ENCODE measurements at regions not wholly inside any gene's neighbourhood (a gene's known extent, or its start where the extent isn't known, plus 50 kb on each side); places are given as distances from the start of the nearest gene placed in this dataset.

DNA sequence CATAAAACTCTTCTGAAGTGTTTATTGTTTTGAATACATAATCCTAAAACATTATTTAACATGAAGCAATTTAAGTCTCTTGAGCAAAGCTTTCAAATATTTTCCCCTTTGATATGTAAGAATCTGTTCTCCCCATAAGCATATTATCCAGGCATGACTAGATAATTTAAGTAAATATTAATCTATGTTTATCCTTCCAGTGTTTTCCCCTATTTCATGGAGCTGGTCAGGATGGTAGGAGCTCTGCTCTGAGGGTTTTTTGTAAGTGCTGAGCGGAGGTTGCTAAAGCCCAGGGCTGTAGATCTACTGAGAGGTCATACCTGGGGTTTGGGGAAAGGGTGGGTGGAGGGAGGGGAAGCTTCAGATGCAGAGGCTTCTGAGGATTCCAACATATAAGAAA, 258.9 kb upstream of the SFRP2 start:
- TF ChIP-seq CTCF (IDR thresholded peaks at IDR 0.05; ENCODE audit: low read depth, low read length) (no peak), POLR2A (IDR thresholded peaks at IDR 0.05; ENCODE audit: extremely low read depth, insufficient read length) (no peak), MYC (IDR thresholded peaks at IDR 0.05; ENCODE audit: low read depth, low read length) (no peak), MAX (IDR thresholded peaks at IDR 0.05; ENCODE audit: low read depth, low read length) (no peak)
- DNase-seq (ENCODE audit: low read depth) = no peak
- no peak overlapping the region for H3K4me3 ChIP-seq (ENCODE audit: low read depth, low read length)

DNA sequence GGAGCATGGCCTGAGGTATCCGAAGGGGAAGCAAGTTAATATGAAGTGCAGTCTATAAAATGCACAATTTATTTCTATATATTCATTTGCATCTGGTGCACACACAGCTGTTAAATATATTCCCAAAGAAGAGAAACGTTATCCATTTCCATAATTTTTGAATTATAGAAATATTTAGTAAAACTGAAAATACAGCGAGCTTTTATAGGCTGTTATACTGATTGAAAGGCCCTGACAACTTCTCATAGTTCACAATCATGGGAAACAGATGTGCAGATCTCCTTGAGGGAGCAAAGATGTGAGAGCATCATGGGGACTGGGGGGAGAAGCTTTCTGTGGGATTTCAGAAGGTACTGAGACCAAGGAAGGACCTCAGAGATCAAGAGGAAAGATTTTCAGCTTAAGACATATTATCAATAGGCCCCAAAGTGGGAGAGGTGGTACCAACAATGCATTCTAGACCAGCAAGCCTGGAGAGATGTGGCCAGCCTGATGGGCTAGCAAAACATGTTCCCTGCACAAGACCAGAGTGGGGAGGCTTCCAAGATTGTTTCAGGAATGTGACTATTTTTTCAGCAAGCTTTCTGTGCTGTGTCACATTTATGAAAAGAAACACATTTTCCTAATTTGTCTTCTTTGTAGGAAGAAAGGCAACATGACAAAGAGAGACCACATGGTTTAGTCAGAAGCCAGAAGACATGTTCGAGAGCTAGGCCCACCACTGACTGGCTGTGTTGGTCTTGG, 256.0 kb upstream of the SFRP2 start:
- DNase-seq (ENCODE audit: low read depth) = no peak
- H3K4me3 ChIP-seq (ENCODE audit: low read depth, low read length) = no peak overlapping the region
- TF ChIP-seq POLR2A (IDR thresholded peaks at IDR 0.05; ENCODE audit: extremely low read depth, insufficient read length) (no peak), MYC (IDR thresholded peaks at IDR 0.05; ENCODE audit: low read depth, low read length) (no peak), MAX (IDR thresholded peaks at IDR 0.05; ENCODE audit: low read depth, low read length) (no peak), CTCF (IDR thresholded peaks at IDR 0.05; ENCODE audit: low read depth, low read length) (no peak)

DNA sequence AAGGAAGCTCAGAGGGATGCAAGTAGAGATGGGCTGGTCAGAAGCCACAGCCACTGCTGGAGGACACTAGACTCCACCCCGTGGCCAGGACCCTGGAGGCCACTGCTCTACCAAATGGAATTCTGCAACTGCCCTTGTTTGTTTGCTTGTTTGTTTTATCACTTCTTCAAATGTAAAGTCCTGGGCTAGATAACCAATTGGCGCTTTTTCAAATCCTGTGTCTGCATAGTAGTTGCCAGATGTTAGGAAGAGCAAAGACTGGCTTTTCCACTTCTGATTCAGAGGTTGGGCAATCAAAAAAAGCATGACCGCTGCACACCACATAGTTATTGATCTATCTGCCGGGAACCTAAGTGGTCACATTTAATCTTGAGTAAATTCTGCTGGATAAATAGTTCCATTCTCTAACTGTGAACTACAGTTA, 255.2 kb upstream of the SFRP2 start:
- no peak for DNase-seq (ENCODE audit: low read depth)
- no peak overlapping the region for H3K4me3 ChIP-seq (ENCODE audit: low read depth, low read length)
- no peak for TF ChIP-seq CTCF (IDR thresholded peaks at IDR 0.05; ENCODE audit: low read depth, low read length)
- no peak for TF ChIP-seq MYC (IDR thresholded peaks at IDR 0.05; ENCODE audit: low read depth, low read length)
- TF ChIP-seq MAX (IDR thresholded peaks at IDR 0.05; ENCODE audit: low read depth, low read length) = no peak
- no peak for TF ChIP-seq POLR2A (IDR thresholded peaks at IDR 0.05; ENCODE audit: extremely low read depth, insufficient read length)

- DNase-seq (ENCODE audit: low read depth) = no peak
- no peak overlapping the region for H3K4me3 ChIP-seq (ENCODE audit: low read depth, low read length)
- TF ChIP-seq MAX (IDR thresholded peaks at IDR 0.05; ENCODE audit: low read depth, low read length) (no peak), MYC (IDR thresholded peaks at IDR 0.05; ENCODE audit: low read depth, low read length) (no peak), CTCF (IDR thresholded peaks at IDR 0.05; ENCODE audit: low read depth, low read length) (no peak), POLR2A (IDR thresholded peaks at IDR 0.05; ENCODE audit: extremely low read depth, insufficient read length) (no peak)
Measured at GRCh38 chr4:154041640-154042039, 252.8 kb upstream of the SFRP2 start.

DNA sequence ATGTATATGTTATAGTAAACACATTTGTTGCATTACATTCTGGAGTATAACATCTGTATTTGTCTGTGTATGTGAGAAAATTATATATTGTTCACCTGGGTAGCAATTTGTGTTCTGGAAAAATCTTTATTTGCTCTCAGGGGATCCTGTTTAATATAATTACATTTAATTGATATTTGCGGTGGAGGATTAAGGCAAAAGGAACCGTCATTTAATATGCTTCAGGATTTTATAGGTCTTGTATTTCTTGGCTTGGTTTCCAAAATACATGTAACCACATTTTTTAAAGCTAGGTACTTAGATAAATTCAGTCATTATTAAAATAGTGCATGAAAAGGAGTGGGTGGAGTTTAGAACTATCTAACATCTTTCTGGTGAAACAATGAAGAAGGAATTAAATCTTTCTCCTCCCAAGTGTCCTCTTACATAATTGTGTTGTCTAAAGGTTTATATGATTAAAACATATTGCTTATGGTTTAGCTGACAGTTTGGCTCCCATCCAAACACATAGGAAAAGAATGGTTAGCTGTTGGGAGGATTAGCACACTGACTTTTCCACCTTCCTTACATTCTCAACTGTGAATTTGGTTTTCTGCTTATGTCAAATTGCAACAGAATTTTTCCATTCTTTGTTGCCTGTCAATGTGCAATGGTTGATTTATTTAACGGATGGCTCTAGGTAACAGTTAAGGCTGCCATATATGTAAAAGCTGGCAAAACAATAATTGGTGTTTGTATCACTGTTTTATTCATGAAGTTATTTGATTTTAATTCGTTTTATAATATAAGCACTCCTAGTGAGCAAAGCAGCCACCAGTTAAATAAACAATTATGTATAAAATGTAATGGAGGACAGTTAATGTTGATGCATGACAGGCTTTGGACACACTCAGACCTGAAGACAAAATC, 250.8 kb upstream of the SFRP2 start:
- no peak for DNase-seq (ENCODE audit: low read depth)
- H3K4me3 ChIP-seq (ENCODE audit: low read depth, low read length) = no peak overlapping the region
- TF ChIP-seq MYC (IDR thresholded peaks at IDR 0.05; ENCODE audit: low read depth, low read length) (no peak), MAX (IDR thresholded peaks at IDR 0.05; ENCODE audit: low read depth, low read length) (no peak), CTCF (IDR thresholded peaks at IDR 0.05; ENCODE audit: low read depth, low read length) (no peak), POLR2A (IDR thresholded peaks at IDR 0.05; ENCODE audit: extremely low read depth, insufficient read length) (no peak)

Data from NB4 (cell line).